CD14-positive monocyte (primary cell): ENCODE measurements at regions not wholly inside any gene's neighbourhood (a gene's known extent, or its start where the extent isn't known, plus 50 kb on each side); places are given as distances from the start of the nearest gene placed in this dataset.

Experiments used
- DNase-seq, 3 donors: peaks; one replicate each; pipeline ENCODE4 v3.0.0-alpha.2; 2011 to 2022
- H2AFZ ChIP-seq: 2 replicates; pipeline ENCODE4 v1.6.0; 2012; ENCODE audit warnings: mild to moderate bottlenecking, low read depth, low read length, inconsistent platforms; ENCODE audit not compliant: insufficient read depth, poor library complexity, severe bottlenecking
- H3K27ac ChIP-seq, 2 donors: 1 replicate in 1 of 2; 2 replicates in 1 of 2; pipeline ENCODE4 v1.5.1; 2012 to 2013; ENCODE audit warnings: low read length in 2 of 2, control low read depth in 1 of 2, inconsistent platforms in 1 of 2, low read depth in 1 of 2, mild to moderate bottlenecking in 1 of 2
- H3K27me3 ChIP-seq, 2 donors: one replicate each; pipeline versions ENCODE4 v1.6.0 to v1.6.1; 2011 to 2013; ENCODE audit warnings: low read length in 2 of 2; ENCODE audit not compliant: control insufficient read depth in 2 of 2, insufficient read depth in 2 of 2
- H3K36me3 ChIP-seq, 2 donors: replicated peaks in 1 of 2; 1 replicate in 1 of 2; 2 replicates in 1 of 2; pipeline versions ENCODE4 v1.5.1 to v1.6.1; 2012 to 2013; ENCODE audit warnings: low read length in 2 of 2, control low read depth in 1 of 2, inconsistent platforms in 1 of 2, mild to moderate bottlenecking in 1 of 2; ENCODE audit not compliant: insufficient read depth in 2 of 2, control insufficient read depth in 1 of 2
- H3K4me1 ChIP-seq, 2 donors: 1 replicate in 1 of 2; 2 replicates in 1 of 2; pipeline versions ENCODE4 v1.5.1 to v1.6.1; 2012 to 2013; ENCODE audit warnings: low read length in 2 of 2, control low read depth in 1 of 2, inconsistent platforms in 1 of 2, mild to moderate bottlenecking in 1 of 2, moderate library complexity in 1 of 2; ENCODE audit not compliant: insufficient read depth in 2 of 2, control insufficient read depth in 1 of 2
- H3K4me2 ChIP-seq: replicated peaks from 2 replicates; pipeline ENCODE3; 2012; ENCODE audit warnings: low read length, moderate library complexity, mild to moderate bottlenecking; ENCODE audit not compliant: poor library complexity, severe bottlenecking; ENCODE audit errors: extremely low read depth
- H3K4me3 ChIP-seq, 3 experiments: fragments of 200-600 bp in 1 of 3; sonication (generic) in 1 of 3; replicated peaks in 1 of 3; 1 replicate in 2 of 3; 2 replicates in 1 of 3; pipeline ENCODE4 v1.5.1; 2011 to 2013; ENCODE audit warnings: low read length in 3 of 3, mild to moderate bottlenecking in 3 of 3, control low read depth in 2 of 3, low read depth in 2 of 3, inconsistent platforms in 1 of 3, moderate library complexity in 1 of 3
- H3K79me2 ChIP-seq: 2 replicates; pipeline ENCODE4 v1.6.0; 2012; ENCODE audit warnings: mild to moderate bottlenecking, control low read depth, inconsistent platforms, low read length, moderate library complexity; ENCODE audit not compliant: insufficient read depth
- H3K9ac ChIP-seq: 2 replicates; pipeline ENCODE4 v1.6.0; 2017; ENCODE audit warnings: low read length, mild to moderate bottlenecking; ENCODE audit not compliant: insufficient read depth, poor library complexity, severe bottlenecking
- H3K9me3 ChIP-seq, 2 donors: replicated peaks in 1 of 2; 1 replicate in 1 of 2; 2 replicates in 1 of 2; pipeline versions ENCODE4 v1.5.1 to v1.6.1; 2012 to 2013; ENCODE audit warnings: low read length in 2 of 2, control low read depth in 1 of 2; ENCODE audit not compliant: control insufficient read depth in 1 of 2, insufficient read depth in 1 of 2
- H4K20me1 ChIP-seq: 2 replicates; pipeline ENCODE4 v1.6.0; 2012; ENCODE audit warnings: mild to moderate bottlenecking, low read length, control low read depth, moderate library complexity; ENCODE audit not compliant: insufficient read depth
- H3K27ac Mint-ChIP-seq, 7 donors: one replicate each; pipeline ENCODE4 v1.8.0; 2020; ENCODE audit warnings: mild to moderate bottlenecking in 7 of 7, mixed read lengths in 7 of 7, moderate library complexity in 6 of 7, inconsistent platforms in 2 of 7
- H3K27me3 Mint-ChIP-seq, 3 donors: one replicate each; pipeline ENCODE4 v1.8.0; 2021 to 2022; ENCODE audit warnings: low read depth in 3 of 3, mild to moderate bottlenecking in 3 of 3, mixed read lengths in 3 of 3, moderate library complexity in 3 of 3, inconsistent platforms in 1 of 3
- H3K36me3 Mint-ChIP-seq, 2 donors: one replicate each; pipeline ENCODE4 v1.8.0; 2020; ENCODE audit warnings: mixed read lengths in 2 of 2, inconsistent platforms in 1 of 2, mild to moderate bottlenecking in 1 of 2
- H3K4me1 Mint-ChIP-seq: one replicate; pipeline ENCODE4 v1.8.0; 2020; ENCODE audit warnings: mild to moderate bottlenecking, mixed read lengths
- H3K4me3 Mint-ChIP-seq, 2 donors: one replicate each; pipeline ENCODE4 v1.8.0; 2020; ENCODE audit warnings: mild to moderate bottlenecking in 2 of 2, mixed read lengths in 2 of 2, moderate library complexity in 1 of 2
- H3K9me3 Mint-ChIP-seq, 7 donors: one replicate each; pipeline ENCODE4 v1.8.0; 2020 to 2022; ENCODE audit warnings: mixed read lengths in 7 of 7, mild to moderate bottlenecking in 6 of 7, moderate library complexity in 6 of 7, inconsistent platforms in 2 of 7
- WGBS: methylation state at CpG from one replicate; pipeline ENCODE4 v1.1.5; 2013; ENCODE audit warnings: missing lambda C conversion rate; ENCODE audit not compliant: insufficient coverage; 5-methylcytosine and 5-hydroxymethylcytosine counted together
- intact Hi-C, 2 donors: fragments of 100-400 bp; cut with micrococcal nuclease; formaldehyde crosslinking; loops; one replicate each; pipeline versions ENCODE4 v1.15.0 to v1.15.1; 2023
- TF ChIP-seq, protein P1 (sequence below): fragments of 200-600 bp; IDR thresholded peaks from one replicate; pipeline ENCODE4 v1.8.0; 2022; ENCODE audit warnings: antibody characterized with exemption, mild to moderate bottlenecking

DNA sequence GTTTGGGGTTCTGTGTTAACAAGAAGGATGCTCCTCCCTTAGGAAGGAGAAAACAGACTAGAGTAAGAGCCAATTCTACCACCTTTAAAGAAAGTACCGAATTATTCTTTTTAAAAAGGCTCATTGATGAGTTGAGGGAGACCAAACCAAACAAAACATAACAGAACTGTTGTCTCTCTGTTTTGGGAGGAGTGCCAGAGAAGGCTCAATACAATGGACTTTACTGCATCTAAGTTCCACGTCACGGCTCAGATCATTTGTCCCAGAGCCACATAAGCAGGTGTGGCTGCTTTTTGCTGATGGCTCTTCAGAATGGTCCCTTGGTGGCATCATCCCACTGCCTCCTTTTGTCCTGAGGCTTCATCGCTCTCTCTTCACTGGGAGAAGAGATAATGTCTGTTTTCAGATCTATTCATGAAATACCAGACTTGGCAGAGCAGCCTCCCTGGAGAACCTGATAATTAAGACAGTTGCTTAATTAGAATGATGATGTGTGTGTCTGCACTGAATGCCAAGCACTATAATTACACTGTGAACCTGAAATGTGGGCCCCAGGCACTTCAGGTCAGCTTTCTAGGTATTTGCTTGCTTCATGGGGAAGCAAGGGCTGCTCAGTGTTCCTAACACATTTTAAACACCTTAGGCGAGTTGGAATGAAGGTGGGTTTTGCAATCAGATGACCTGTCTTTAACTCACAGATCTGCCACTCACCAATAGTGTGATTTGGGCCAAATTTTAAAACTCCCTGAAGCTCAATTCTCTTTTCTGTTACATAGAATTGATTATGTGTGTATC, 335.2 kb upstream of the MCTP2 start:
- TF ChIP-seq, protein P1, sequence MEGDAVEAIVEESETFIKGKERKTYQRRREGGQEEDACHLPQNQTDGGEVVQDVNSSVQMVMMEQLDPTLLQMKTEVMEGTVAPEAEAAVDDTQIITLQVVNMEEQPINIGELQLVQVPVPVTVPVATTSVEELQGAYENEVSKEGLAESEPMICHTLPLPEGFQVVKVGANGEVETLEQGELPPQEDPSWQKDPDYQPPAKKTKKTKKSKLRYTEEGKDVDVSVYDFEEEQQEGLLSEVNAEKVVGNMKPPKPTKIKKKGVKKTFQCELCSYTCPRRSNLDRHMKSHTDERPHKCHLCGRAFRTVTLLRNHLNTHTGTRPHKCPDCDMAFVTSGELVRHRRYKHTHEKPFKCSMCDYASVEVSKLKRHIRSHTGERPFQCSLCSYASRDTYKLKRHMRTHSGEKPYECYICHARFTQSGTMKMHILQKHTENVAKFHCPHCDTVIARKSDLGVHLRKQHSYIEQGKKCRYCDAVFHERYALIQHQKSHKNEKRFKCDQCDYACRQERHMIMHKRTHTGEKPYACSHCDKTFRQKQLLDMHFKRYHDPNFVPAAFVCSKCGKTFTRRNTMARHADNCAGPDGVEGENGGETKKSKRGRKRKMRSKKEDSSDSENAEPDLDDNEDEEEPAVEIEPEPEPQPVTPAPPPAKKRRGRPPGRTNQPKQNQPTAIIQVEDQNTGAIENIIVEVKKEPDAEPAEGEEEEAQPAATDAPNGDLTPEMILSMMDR = no peak
- Mint-ChIP-seq H3K36me3 (no peaks in the 10 kb centered on the region), H3K27ac (no peak overlapping the region), H3K4me1 (no peaks in the 10 kb centered on the region), H3K27me3 (peaks cover 0 to 2% (median 1%) of the 10 kb centered on the region in 3 donors), H3K4me3 (no peak overlapping the region), H3K9me3 (peaks cover 0 to 11% (median 1%) of the 10 kb centered on the region in 7 donors)
- Histone ChIP-seq H3K79me2 (no peaks in the 10 kb centered on the region), H3K27me3 (no peaks in the 10 kb centered on the region), H3K4me3 (no peak overlapping the region), H3K9ac (no peak overlapping the region), H2AFZ (no peak overlapping the region), H3K27ac (no peak overlapping the region), H4K20me1 (no peaks in the 10 kb centered on the region), H3K36me3 (no peaks in the 10 kb centered on the region), H3K9me3 (no peaks in the 10 kb centered on the region), H3K4me1 (no peaks in the 10 kb centered on the region), H3K4me2 (no peak overlapping the region)
- intact Hi-C loops = no loop called here
- DNase-seq = no peak
- WGBS = 81% methylated on average over 2 of the region's 5 CpGs

DNA sequence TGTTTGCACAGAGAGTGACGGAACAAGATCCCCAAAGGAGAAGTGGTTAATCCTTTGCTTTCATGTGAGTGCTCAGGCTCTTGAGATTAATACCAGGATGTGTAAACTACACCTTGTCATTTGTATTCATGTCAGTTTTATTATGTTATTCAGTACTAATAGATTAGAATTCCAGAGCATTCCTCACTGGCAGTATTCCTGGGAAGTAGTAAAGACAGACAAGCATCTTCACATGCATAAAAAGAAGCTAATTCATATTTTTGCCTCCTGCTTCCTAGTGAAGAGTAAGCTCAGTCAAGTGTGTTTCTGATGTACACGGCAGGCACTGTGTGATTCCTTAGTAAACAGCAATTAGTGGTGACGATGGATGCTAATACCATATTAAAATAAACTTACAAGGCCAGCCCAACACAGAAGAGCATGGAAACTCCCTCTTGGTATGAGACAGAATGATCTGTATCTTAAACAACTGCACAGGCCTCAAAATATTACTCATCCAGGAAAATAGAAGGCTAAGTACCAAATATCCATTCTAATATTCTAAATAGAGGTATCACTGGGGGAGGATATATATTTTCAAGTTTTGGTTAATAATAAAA, 336.8 kb upstream of the MCTP2 start:
- Histone ChIP-seq H3K36me3 (no peaks in the 10 kb centered on the region), H3K4me3 (no peak overlapping the region), H3K4me2 (no peak overlapping the region), H3K27ac (no peak overlapping the region), H3K4me1 (no peaks in the 10 kb centered on the region), H2AFZ (no peak overlapping the region), H3K9me3 (no peaks in the 10 kb centered on the region), H3K9ac (no peak overlapping the region), H3K27me3 (peaks cover 0 to 2% of the 10 kb centered on the region in 2 donors), H3K79me2 (no peaks in the 10 kb centered on the region), H4K20me1 (no peaks in the 10 kb centered on the region)
- TF ChIP-seq, protein P1 = no peak
- intact Hi-C loops = no loop called here
- Mint-ChIP-seq H3K36me3 (no peaks in the 10 kb centered on the region), H3K4me3 (no peak overlapping the region), H3K27me3 (peaks cover 0 to 5% (median 1%) of the 10 kb centered on the region in 3 donors), H3K9me3 (no peaks in the 10 kb centered on the region), H3K27ac (no peak overlapping the region), H3K4me1 (no peaks in the 10 kb centered on the region)
- DNase-seq = no peak
- no CpG with 5 or more reads among the region's 3 CpGs for WGBS
